ENCODE measurements at regions not wholly inside any gene's neighbourhood (a gene's known extent, or its start where the extent isn't known, plus 50 kb on each side); places are given as distances from the start of the nearest gene placed in this dataset.
"Not testable (repeated sequence)": the region's sequence is repeated elsewhere in the genome, so short reads cannot be mapped to it uniquely, and the experiment has no call there.

DNA sequence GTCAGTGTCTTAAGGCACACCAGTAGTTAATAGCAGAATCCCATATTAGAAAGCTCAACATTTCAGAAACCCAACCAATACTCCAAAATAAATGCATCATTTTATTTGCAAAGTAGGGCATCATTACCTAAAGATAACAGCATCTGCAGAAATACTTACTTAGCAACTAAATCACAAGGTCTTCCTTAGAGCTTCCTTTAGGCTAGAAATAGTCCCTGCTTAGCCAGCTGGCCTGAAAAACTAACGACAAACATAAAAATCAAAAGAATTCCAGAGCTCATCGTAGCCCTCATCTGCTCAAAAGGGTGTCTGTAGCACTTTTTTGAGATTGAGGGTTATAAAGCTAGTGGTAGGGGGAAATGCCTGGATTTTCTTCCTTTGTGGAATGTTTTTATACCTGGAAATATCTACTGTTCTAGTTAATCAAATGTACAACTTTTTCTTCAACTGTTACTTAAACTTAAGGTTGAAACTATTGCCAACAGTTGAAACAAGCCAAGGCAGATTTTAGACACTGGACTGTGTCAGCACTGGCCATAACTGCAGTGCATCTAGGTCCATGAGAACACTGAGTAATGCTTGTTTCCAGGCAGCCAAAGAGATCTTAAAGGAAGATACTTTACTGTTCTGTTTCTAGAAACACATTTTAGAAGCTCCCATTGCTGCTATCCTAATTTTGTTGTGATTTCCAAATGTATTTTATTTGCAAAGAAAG is 129.4 kb upstream of the RASA1 start:
- no peak for DNase-seq (ENCODE audit: low read depth)

DNA sequence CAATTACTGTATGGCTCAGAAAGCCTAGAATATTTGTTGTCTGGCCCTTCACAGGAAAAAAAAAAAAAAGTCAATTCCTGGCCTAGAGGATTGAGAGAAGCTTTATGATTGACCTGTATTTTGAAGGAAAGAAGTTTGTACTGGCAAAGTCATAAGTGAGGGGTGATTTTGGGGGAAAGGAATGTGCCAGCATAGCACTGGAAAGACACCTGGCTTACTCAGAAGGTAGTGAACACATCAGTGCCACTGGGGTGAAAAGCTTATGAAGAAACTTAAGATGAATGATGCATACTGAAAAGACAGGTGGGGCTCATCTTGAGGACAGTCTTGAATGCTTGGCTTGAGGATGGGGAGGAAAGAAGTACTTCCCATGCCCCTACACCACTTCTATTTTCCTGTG is 127.9 kb upstream of the RASA1 start:
- no peak for DNase-seq (ENCODE audit: low read depth)

DNA sequence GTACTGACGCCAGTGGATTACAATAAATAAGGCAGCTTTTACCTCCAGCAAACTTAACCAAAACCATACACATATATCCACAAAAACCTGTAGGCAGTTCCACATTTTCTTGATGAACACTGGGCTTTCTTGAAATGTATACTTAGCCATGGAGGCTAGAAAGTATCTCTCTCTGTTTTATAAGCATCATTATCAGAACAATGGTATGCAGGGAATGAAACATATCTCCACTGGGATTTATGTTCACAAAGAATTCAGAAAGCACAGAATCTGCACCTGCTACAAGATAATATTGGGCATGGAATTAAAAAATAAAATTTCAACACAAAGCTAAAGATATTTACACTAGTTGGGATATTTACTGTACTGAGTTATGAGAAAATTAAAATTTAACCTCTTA is 126.1 kb upstream of the RASA1 start:
- DNase-seq (ENCODE audit: low read depth), result no peak

DNA sequence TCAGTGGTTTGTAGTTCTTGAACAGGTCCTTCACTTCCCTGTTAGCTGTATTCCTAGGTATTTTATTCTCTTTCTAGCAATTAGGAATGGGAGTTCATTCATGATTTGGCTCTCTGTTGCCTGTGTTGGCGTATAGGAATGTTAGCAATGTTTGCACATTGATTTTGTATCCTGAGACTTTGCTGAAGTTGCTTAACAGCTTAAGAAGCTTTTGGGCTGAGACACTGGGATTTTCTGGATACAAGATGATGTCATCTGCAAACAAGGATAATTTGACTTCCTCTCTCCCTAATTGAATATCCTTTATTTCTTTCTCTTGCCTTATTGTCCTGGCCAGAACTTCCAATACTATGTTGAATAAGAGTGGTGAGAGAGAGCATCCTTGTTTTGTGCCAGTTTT is 121.8 kb upstream of the RASA1 start:
- DNase-seq (ENCODE audit: low read depth), result not testable (repeated sequence)

DNA sequence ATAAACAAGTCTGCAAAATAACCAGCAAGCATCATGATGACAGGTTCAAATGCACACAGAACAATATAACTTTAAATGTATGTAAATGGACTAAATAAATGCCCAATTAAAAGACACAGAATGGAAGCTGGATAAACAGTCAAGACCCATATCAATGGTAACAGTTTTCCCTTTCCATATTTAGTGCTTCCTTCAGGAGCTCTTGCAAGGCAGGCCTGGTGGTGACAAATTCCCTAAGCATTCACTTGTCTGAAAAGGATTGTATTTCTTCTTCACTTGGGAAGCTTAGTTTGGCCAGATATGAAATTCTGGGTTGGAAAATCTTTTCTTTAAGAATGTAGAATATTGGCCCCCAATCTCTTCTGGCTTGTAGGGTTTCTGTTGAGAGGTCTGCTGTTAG is 120.2 kb upstream of the RASA1 start:
- no peak for DNase-seq (ENCODE audit: low read depth)

DNA sequence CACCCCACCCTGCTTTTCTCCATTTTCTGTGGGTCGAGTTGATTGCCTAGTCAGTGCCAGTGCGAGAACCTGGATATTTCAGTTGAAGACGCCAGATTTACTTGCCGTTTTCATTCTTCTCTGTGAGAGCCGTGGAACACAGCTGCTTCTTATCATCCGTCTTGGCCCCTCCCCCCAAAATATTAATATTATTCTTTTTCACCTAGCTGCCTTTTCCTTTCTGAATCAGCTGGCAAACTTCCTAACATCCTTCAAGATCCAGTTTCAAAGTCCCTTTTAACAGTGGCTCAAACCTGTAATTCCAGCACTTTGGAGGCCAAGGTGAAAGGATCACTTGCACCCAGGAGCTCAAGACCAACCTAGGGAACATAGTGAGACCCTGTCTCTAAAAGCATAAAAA is 117.1 kb upstream of the RASA1 start:
- no peak for DNase-seq (ENCODE audit: low read depth)

DNA sequence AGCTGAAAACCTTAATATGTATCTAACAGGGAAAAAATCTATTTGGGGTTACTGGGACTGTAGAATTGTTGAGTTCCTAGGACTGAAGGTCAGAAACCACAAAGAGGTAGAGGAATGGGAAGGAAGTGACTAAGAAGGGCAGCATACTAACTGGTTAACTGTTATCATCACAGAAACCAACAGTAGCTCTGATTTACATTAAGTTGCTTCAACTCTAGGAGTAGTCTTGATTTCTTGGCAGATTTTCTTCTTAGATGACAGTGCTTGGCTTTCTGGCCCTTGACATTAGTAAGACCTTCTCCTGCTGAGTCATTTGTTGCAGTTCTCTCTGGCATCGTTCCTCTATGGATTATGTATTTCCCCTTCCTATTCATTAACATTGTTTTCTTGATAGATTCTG is 116.1 kb upstream of the RASA1 start:
- no peak for DNase-seq (ENCODE audit: low read depth)

DNA sequence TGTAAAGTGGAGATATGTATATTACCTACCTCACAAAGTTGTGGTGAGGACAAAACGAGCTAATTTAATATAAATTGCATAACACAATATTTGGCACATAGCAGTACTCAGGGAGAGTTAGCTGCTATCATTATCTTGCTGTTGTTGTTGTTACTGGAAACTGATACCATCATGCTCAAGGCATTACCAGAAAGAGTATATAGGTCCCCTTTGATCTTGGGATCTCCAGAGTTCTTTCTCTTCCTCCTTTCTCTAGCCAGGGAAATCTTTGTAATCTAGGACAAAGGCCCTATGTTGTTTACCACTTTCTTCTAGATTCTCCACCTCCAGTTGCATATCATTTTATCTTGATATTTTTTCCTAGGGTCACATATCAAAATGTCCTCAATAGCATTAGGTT is 114.8 kb upstream of the RASA1 start:
- DNase-seq (ENCODE audit: low read depth), result no peak

DNA sequence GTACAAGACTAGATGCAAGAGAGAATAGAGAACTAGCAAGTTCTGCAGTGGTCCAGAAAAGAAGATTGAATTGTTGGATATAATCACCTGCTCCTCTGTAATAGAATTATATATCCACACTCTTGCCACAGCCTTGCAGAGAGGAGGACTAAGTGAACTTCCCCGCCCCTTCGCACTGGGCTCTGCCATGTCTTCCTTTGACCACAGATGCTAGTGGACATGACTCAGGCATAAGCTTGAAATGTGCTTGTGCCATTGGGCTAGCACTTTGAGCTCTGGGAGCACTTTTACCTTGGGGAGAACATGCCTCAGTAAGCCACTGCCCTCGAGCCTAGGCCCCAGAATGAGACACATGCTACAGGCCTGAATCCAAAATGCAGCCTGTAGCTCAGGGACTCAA is 113.5 kb upstream of the RASA1 start:
- DNase-seq (ENCODE audit: low read depth), result no peak

DNA sequence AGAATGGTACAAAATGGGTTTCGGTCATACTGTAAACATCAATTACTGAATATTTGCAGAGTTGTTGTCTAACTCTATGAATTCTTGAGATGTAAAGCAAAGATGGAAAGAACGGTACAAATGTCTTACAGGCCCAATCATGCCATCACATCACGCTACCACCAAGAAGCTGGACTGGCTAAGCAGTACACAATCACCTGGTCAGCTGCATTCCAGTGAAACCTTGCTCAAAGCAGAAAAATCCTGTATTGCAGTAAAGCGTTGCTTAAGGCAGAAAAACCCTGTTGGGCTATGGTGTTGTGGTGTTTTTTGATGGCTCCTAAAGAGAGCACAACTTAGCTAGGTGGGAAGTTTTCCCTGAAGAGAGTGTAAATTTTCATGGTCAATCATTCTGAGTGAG is 112.6 kb upstream of the RASA1 start:
- DNase-seq (ENCODE audit: low read depth), result no peak

DNA sequence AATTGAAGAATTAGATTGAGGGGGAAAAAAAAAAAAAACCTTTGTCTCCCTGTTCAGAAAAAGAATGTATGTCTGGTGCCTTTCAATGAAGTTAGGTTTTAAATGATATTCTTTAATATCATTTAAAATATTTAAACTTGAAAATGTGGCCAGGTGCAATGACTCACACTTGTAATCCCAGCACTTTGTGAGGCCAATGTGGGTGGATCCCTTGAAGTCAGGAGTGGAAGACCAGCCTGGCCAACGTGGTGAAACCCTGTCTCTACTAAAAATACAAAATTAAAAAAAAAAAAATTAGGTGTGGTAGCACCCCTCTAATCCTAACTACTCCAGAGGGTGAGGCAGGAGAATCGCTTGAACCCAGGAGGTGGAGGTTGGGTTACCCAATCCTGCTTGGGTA is 111.1 kb upstream of the RASA1 start:
- no peak for DNase-seq (ENCODE audit: low read depth)

DNA sequence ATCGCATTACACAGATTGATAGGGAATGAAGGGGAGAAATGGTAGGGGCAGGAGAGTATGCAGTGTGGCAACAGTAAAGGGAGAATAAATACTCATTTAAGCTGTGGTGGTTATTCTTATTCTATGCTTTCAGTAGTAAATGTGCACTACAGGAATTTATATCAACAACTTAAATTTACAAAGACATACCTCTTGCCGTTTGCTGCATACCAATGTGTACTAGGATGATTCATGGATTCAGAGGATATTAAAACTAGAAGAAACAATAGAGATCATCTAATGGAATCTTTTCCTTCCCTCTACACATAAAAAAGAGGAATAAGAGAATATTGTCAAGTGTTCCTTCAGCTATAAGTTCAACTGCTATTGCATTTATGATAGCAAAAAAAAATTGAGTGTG is 103.3 kb upstream of the RASA1 start:
- DNase-seq (ENCODE audit: low read depth), result no peak

DNA sequence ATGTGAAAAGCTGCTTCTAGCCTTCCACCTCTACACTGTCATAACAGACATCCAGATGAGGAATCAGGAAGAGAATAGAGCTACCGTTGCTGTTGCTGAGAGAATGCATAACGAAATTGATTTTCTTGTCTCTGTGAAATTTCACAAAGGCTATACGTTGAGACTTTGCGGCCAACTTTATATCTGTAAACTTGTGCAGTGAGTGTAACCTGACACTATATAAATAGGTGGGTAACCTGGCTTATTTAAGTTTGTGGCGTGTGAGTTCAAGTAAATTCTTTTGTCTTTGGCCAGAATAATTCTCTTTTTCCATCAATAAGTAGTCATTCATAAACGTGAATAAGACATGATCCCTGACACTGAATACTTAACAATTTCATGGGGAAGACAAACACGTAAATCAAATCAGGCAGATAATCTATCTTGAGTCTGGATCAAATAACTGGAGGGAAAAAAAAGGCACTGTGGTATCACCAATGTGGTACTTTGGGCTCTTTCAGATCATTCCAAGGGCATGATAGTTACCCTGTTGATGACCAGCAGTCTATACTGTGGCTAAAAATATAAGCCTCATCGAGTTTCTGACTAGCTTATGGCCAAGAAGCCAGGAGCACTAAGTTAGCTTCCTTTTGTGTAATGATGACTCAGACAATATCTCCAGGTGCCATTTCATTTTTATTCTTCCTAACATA is 98.2 kb upstream of the RASA1 start:
- DNase-seq (ENCODE audit: low read depth), result no peak

DNA sequence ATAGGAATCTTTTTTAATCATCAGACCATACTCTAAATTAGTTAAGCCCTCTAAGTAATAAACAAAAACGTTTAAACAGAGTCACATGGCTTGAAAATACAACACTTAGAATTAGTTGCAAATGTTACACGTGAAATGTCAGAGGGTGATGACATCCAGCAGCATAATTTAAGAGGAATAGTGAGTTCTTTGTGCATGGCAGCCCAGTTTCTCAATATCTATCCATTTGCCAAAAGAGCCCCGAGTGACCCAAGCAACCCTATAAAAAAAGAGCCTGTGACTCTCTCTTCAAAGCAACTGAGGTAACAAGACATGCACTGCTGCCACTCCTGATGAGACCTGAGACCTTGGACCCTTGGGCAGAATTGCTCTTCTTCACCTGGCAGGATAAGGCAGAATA is 96.9 kb upstream of the RASA1 start:
- DNase-seq (ENCODE audit: low read depth), result no peak

DNA sequence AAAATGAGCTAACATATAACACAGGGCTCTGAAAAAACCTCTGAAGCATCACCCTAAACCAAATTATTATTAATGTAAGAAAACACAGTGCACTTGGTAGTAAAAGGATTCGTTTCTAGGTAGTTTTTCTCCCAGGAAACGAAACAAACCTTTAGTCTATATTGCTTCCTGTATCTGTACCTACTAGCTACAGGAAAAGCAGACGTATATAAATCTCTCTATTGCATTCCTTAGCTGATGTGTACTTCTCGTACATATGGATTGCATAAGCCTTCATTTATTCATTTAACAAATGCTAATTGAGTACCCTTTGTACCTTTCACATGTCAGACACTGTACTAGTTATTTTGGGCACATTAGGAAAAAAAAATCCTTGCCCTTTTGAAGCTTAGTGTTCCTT is 85.0 kb upstream of the RASA1 start:
- no peak for DNase-seq (ENCODE audit: low read depth)

DNA sequence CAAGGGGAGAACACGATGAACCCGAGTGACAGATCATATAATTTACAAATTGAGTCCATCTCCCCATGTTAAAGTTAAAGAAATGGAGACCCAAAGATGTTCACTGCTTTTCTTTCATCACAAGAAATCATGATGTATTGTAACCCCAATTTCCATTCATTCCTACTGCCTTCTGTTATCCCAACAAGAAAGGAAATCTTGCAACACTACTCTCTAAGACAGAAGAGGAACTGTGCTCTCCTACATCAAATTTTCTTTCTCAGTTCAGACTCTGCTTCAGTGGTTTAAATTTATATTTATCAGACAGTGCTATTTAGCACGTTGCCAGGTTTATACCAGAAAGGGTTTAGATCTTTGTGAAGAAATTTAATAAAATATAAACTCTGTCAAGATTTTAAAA is 83.8 kb upstream of the RASA1 start:
- DNase-seq (ENCODE audit: low read depth), result no peak

DNA sequence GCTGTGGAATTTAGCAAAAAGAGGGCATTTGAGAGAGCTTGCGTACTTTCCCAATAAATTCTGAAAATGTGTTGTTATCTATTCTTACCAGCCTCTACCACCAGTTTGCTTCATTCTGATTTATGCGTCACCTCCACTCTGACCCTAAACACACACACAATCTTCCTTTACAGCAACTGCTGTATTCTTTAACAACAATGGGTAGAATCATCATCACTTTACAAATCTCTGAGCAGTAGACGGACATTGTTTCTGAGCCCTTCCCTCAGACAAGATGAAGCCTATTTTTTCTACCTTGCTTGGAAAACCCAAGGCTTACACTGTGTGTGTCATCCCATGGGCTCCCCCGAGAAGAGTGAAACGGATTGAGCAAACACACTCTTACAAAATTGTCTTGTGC is 83.1 kb upstream of the RASA1 start:
- no peak for DNase-seq (ENCODE audit: low read depth)

DNA sequence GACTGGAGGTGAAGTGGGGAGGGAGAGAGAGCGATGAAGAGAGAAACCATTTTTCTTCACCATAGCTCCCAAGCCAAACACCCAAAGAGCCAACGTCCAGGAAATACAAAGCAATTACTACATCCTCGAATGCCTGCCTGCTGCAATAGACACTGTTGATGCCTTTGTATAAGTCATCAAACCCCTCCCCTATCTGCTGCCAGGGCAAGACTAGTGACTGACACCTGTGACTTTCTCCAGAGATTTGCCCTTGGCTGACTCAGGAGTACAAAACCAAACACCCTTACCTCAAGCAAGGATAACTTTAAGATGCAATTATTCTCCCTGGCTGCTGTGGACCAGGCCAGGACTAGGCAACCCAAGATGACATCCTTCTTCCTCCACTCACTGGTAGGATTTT is 81.8 kb upstream of the RASA1 start:
- no peak for DNase-seq (ENCODE audit: low read depth)

DNA sequence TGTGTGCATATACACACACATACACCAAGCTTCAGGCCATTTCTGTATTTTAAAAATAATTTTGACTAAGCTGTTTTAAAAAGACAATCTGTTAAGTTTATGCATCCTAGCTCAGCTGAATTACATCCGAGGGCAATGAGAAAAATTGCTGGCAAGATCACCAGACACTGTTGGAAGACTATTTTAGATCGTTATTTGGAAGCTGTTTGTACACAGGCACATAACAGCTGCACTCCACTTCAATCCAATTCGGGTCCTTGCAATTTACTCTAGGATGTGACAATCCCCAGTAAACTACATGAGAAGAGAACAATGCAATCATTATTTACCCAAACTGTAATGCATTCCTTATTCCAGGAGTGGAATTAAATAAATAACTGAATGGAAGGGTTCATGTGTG is 79.3 kb upstream of the RASA1 start:
- no peak for DNase-seq (ENCODE audit: low read depth)

DNA sequence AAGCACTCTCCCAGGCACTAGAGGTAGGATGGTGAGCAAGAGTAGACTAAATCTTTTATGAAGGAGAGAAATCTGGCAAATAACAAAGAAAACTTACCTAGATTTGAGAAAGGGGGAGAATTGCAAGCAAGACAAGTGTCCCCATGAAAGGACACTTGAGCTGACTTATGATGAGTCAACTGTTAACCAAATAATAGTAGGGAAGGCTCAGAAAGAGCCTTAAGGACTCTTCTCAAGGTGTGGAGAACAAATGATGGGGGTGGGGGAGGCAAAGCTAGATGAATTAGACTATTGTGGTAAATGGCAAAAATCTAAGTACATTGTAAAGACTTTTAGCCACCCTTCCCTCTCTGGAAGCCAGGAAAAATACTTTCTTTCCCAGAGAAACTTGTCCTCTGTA is 77.6 kb upstream of the RASA1 start:
- no peak for DNase-seq (ENCODE audit: low read depth)

DNA sequence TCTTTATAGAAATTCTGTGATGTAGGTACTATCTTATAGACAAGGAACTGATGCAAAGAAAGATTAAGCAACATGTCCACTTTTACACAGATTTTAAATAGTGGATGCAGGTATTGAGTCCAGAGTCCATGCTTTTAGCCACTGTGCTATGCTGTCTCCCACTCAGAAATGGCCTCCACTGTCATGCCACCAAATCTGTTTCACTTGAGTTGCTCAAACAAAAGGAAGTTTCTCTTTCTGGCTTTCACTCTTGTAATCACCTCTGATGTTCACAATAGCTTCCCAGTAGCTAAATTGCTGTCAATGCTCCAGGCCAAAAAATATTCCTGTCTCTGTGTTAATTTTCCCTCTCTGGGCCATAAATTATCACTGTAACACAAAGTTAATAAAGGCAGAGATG is 77.0 kb upstream of the RASA1 start:
- DNase-seq (ENCODE audit: low read depth), result no peak

DNA sequence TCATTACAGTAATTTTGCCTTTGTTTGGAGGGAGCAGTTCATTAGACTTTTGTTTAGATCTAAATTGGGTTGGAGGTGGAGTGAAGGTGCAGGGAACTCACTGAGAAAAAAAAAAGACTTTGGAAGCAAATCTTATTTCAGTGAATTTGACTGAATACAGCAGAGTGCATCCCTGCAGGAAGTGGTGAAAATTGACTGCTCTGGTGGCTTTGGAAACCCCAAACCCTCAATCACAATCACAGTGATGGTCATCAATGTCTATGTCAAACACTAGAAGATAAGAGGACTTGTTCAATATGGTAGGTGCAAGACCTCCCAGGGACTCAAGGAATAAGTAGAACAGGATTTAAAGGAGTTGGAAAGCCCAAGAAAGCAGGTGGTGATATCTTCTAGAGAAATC is 76.0 kb upstream of the RASA1 start:
- DNase-seq (ENCODE audit: low read depth), result no peak

DNA sequence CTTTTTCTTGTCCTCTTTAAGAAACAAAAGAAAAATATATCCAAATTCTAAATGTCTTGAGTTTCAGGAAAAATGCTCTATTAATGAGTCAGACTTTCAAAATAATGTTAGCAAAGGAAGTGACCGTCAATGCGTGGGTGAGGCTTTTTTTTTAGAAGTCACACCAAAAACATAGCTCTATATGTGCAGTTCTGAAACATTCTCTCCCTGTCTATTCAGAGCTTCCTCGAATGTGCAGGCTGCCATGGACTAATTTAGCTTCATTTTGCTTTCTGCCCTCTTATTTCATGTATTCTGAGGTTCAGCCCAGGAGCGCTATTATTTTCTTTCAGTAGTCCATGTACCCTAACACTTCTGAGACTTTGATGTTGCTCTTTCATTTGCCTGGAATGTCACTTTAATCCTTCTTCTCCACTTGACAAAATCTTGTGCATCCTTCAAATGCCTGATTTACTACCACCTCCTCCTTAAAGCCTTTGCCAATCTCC is 72.5 kb upstream of the RASA1 start:
- DNase-seq (ENCODE audit: low read depth), result peak; percentile 17

DNA sequence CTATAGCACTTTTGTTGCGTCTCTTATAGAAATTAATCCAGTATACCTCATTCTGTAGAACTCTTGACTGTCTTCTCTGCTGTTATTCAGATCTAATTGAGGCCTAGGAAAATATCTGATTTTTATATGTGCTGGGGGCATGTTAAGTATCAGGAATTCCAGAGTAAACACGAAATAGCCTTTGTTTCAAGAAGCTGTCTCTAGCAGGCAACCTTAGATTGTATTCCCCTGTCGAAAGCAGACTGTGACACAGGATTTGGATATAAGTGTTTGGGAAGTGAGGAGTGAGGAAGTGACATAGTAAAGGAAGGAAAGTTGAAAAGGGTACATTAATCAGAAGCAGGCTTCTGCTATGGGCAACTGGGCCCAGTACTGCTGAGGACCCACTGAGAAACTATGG is 72.1 kb upstream of the RASA1 start:
- no peak for DNase-seq (ENCODE audit: low read depth)

Measured in stimulated activated CD8-positive, alpha-beta memory T cell treated with anti-CD3 and anti-CD28 coated beads, Interleukin-4, amount 100 ng/mL, for 24 hours (primary cell).